K562 (cell line): ENCODE measurements at regions not wholly inside any gene's neighbourhood (a gene's known extent, or its start where the extent isn't known, plus 50 kb on each side); places are given as distances from the start of the nearest gene placed in this dataset.
A peak's percentile ranks its signal among the peaks of the same experiment; 100 is the strongest.

ENCODE experiments used
- ARHGAP35 ChIP-seq: fragments of 450-650 bp; IDR thresholded peaks from 2 replicates; pipeline ENCODE4 v1.6.1; 2018; ENCODE audit not compliant: partially characterized antibody
- CREB1 ChIP-seq, 2 experiments: sonication (generic) in 1 of 2; formaldehyde crosslinking in 1 of 2; IDR thresholded peaks; 2 replicates each; pipeline versions ENCODE4 v1.6.1 to v1.8.0; 2012 to 2022; ENCODE audit warnings: inconsistent platforms in 1 of 2, mild to moderate bottlenecking in 1 of 2, missing genetic modification reagents in 1 of 2, moderate library complexity in 1 of 2
- ESRRA ChIP-seq: fragments of 450-650 bp; IDR thresholded peaks from 2 replicates; pipeline ENCODE4 v1.6.1; 2014; ENCODE audit warnings: low read depth, mild to moderate bottlenecking, moderate library complexity, borderline replicate concordance
- KLF16 ChIP-seq: IDR thresholded peaks from 2 replicates; pipeline ENCODE4 v1.6.1; 2016; ENCODE audit warnings: antibody characterized with exemption
- L3MBTL2 ChIP-seq: fragments of 450-650 bp; IDR thresholded peaks from 2 replicates; pipeline ENCODE4 v1.6.1; 2016; ENCODE audit warnings: mild to moderate bottlenecking, moderate library complexity
- MED1 ChIP-seq: sonication (generic); formaldehyde crosslinking; IDR thresholded peaks from 2 replicates; pipeline ENCODE4 v1.8.1; 2023; ENCODE audit warnings: missing genetic modification reagents, borderline replicate concordance
- MYBL2 ChIP-seq, 2 experiments: fragments of 450-650 bp in 1 of 2; sonication (generic) in 1 of 2; formaldehyde crosslinking in 1 of 2; IDR thresholded peaks; 2 replicates each; pipeline versions ENCODE4 v1.6.1 to v1.8.1; 2017 to 2022; ENCODE audit warnings: borderline replicate concordance in 1 of 2, inconsistent platforms in 1 of 2, low read depth in 1 of 2, mild to moderate bottlenecking in 1 of 2, missing genetic modification reagents in 1 of 2, moderate library complexity in 1 of 2
- NCOR1 ChIP-seq: fragments of 450-650 bp; IDR thresholded peaks from 2 replicates; pipeline ENCODE4 v1.6.1; 2016; ENCODE audit warnings: mild to moderate bottlenecking, moderate library complexity
- RBFOX2 ChIP-seq: fragments of 200-400 bp; formaldehyde crosslinking; IDR thresholded peaks from 2 replicates; pipeline ENCODE4 v1.6.1; 2017; ENCODE audit warnings: low read depth, mild to moderate bottlenecking, low read length, moderate library complexity
- RBM15 ChIP-seq: fragments of 200-400 bp; formaldehyde crosslinking; IDR thresholded peaks from 2 replicates; pipeline ENCODE4 v1.6.1; 2018; ENCODE audit warnings: mild to moderate bottlenecking, low read length, moderate library complexity; ENCODE audit not compliant: insufficient read depth
- SMAD1 ChIP-seq: fragments of 150-350 bp; IDR thresholded peaks from 2 replicates; pipeline ENCODE4 v1.6.1; 2014; ENCODE audit warnings: low read length, low read depth; ENCODE audit not compliant: partially characterized antibody
- SREBF2 ChIP-seq: sonication (generic); formaldehyde crosslinking; IDR thresholded peaks from 2 replicates; pipeline ENCODE4 v1.4.0; 2020; ENCODE audit warnings: mild to moderate bottlenecking, missing genetic modification reagents
- TCFL5 ChIP-seq: fragments of 250-450 bp; sonication (Bioruptor Pico); conservative IDR thresholded peaks from 2 replicates; pipeline ENCODE4 v1.6.1; 2021; ENCODE audit warnings: mild to moderate bottlenecking, moderate library complexity, matching md5 sums
- TEAD1 ChIP-seq, 2 experiments: fragments of 450-650 bp in 1 of 2; sonication (generic) in 1 of 2; formaldehyde crosslinking; IDR thresholded peaks; 2 replicates each; pipeline versions ENCODE4 v1.4.0 to v1.8.0; 2020 to 2022; ENCODE audit warnings: mild to moderate bottlenecking in 2 of 2, missing genetic modification reagents in 1 of 2
- TOE1 ChIP-seq, 2 experiments: fragments of 450-650 bp in 1 of 2; sonication (generic) in 1 of 2; formaldehyde crosslinking in 1 of 2; IDR thresholded peaks; 2 replicates each; pipeline versions ENCODE4 v1.7.1 to v1.8.0; 2016 to 2022; ENCODE audit warnings: borderline replicate concordance in 2 of 2, mild to moderate bottlenecking in 2 of 2, antibody characterized with exemption in 1 of 2, inconsistent platforms in 1 of 2, low read depth in 1 of 2, missing genetic modification reagents in 1 of 2, moderate library complexity in 1 of 2
- ZFP30 ChIP-seq: fragments of 250-450 bp; sonication (Bioruptor Pico); IDR thresholded peaks from 2 replicates; pipeline ENCODE4 v1.8.0; 2022; ENCODE audit warnings: moderate library complexity, mild to moderate bottlenecking, inconsistent platforms, borderline replicate concordance
- ZNF124 ChIP-seq: sonication (generic); formaldehyde crosslinking; IDR thresholded peaks from 2 replicates; pipeline ENCODE4 v1.8.1; 2022; ENCODE audit warnings: missing genetic modification reagents
- ZNF133 ChIP-seq: fragments of 250-450 bp; sonication (Bioruptor Pico); IDR thresholded peaks from 2 replicates; pipeline ENCODE4 v1.4.0; 2020; ENCODE audit warnings: mild to moderate bottlenecking
- ZNF212 ChIP-seq: fragments of 450-650 bp; formaldehyde crosslinking; IDR thresholded peaks from 2 replicates; pipeline ENCODE4 v1.4.0; 2020; ENCODE audit warnings: mild to moderate bottlenecking
- ZNF23 ChIP-seq: fragments of 250-450 bp; sonication (Bioruptor Pico); IDR thresholded peaks from 2 replicates; pipeline ENCODE4 v1.4.0; 2020; ENCODE audit warnings: mild to moderate bottlenecking
- ZNF232 ChIP-seq: sonication (generic); formaldehyde crosslinking; IDR thresholded peaks from 2 replicates; pipeline ENCODE4 v1.8.0; 2022; ENCODE audit warnings: mild to moderate bottlenecking, missing genetic modification reagents
- ZNF707 ChIP-seq: fragments of 250-450 bp; sonication (Bioruptor Pico); conservative IDR thresholded peaks from 2 replicates; pipeline ENCODE4 v1.8.0; 2022; ENCODE audit warnings: inconsistent platforms, mild to moderate bottlenecking, moderate library complexity
- TF ChIP-seq, protein P1 (sequence below): fragments of 450-650 bp; formaldehyde crosslinking; IDR thresholded peaks from 2 replicates; pipeline ENCODE4 v1.4.0; 2020; ENCODE audit warnings: mild to moderate bottlenecking, moderate library complexity
- TF ChIP-seq, protein P2 (sequence below): fragments of 250-450 bp; sonication (Bioruptor Pico); IDR thresholded peaks from 2 replicates; pipeline ENCODE4 v1.5.0; 2021; ENCODE audit warnings: mild to moderate bottlenecking, moderate library complexity

DNA sequence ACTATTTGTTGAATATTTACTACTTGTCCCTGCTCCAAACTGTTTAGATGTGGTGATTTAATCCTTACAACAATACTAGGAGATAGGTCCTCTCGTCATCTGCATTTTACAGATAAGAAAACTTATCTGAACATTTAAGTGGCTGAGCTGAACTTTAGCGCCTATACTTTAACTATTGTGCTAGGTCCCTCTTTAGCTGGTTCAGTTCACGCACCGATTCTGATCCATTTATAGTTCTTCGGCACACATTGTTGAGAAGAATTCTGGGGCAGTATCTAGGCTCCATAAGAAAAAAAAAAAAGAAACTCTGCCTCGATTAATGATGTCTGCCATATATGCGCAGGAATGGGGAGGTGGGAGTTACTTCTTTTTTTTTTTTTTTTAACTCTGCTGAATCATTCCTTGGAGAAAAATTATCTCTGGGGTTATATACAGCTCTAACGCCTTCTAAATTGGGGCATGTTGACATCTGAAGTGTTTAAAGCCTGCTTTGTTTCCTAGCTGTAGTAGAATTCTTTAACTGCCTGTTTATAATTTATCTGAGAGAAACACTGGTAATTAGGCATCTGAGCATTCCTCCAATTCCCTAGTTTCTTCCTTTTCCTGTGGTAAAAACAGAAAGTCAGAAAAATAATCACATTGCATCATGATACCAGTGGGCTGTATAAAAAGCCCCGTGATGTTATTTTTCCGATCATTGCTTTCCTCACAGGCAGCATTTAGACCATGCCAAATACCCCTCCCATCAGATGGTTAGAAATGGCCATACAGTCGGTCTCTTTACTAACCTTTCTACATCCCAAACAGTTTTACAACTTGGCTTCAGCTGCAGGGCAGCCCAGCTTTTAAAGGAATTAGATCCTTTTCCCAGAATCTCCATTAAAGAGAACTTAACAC is 98.5 kb upstream of the KDM7A start (continued):
- TF ChIP-seq TEAD1 (CRISPR knock-in tag; IDR thresholded peaks at IDR 0.05), result peak in 1 of 2 experiments; percentile 43; a peak in 1 of 4 replicates
- TF ChIP-seq ZNF212, result no peak
- TF ChIP-seq ESRRA, result peak; percentile 33; the same call in 1 of the 2 replicates
- TF ChIP-seq CREB1 (IDR thresholded peaks at IDR 0.05), result no peak
- no peak for TF ChIP-seq CREB1 (CRISPR knock-in tag; IDR thresholded peaks at IDR 0.05)
- no peak for TF ChIP-seq ZNF133
- no peak for TF ChIP-seq MED1 (CRISPR knock-in tag)
- no peak for TF ChIP-seq RBM15
- no peak for TF ChIP-seq TOE1 (IDR thresholded peaks at IDR 0.05; ENCODE audit: borderline replicate concordance)
- TF ChIP-seq TOE1 (CRISPR knock-in tag; IDR thresholded peaks at IDR 0.05; ENCODE audit: borderline replicate concordance, low read depth), result no peak
- TF ChIP-seq ZNF232 (CRISPR knock-in tag), result no peak
- TF ChIP-seq KLF16, result peak; percentile 56; the same call in 1 of the 2 replicates
- TF ChIP-seq SREBF2 (CRISPR knock-in tag), result no peak
- TF ChIP-seq ZNF23 (CRISPR knock-in tag), result no peak
- no peak for TF ChIP-seq TCFL5 (CRISPR knock-in tag)
- peak; percentile 67 for TF ChIP-seq L3MBTL2
- no peak for TF ChIP-seq ARHGAP35
- TF ChIP-seq ZNF124 (CRISPR knock-in tag), result no peak
- no peak for TF ChIP-seq RBFOX2
- TF ChIP-seq NCOR1, result peak; percentile 77
- TF ChIP-seq, protein P1, sequence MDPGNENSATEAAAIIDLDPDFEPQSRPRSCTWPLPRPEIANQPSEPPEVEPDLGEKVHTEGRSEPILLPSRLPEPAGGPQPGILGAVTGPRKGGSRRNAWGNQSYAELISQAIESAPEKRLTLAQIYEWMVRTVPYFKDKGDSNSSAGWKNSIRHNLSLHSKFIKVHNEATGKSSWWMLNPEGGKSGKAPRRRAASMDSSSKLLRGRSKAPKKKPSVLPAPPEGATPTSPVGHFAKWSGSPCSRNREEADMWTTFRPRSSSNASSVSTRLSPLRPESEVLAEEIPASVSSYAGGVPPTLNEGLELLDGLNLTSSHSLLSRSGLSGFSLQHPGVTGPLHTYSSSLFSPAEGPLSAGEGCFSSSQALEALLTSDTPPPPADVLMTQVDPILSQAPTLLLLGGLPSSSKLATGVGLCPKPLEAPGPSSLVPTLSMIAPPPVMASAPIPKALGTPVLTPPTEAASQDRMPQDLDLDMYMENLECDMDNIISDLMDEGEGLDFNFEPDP, result no peak
- TF ChIP-seq ZFP30, result no peak
- TF ChIP-seq SMAD1, result no peak
- TF ChIP-seq, protein P2, sequence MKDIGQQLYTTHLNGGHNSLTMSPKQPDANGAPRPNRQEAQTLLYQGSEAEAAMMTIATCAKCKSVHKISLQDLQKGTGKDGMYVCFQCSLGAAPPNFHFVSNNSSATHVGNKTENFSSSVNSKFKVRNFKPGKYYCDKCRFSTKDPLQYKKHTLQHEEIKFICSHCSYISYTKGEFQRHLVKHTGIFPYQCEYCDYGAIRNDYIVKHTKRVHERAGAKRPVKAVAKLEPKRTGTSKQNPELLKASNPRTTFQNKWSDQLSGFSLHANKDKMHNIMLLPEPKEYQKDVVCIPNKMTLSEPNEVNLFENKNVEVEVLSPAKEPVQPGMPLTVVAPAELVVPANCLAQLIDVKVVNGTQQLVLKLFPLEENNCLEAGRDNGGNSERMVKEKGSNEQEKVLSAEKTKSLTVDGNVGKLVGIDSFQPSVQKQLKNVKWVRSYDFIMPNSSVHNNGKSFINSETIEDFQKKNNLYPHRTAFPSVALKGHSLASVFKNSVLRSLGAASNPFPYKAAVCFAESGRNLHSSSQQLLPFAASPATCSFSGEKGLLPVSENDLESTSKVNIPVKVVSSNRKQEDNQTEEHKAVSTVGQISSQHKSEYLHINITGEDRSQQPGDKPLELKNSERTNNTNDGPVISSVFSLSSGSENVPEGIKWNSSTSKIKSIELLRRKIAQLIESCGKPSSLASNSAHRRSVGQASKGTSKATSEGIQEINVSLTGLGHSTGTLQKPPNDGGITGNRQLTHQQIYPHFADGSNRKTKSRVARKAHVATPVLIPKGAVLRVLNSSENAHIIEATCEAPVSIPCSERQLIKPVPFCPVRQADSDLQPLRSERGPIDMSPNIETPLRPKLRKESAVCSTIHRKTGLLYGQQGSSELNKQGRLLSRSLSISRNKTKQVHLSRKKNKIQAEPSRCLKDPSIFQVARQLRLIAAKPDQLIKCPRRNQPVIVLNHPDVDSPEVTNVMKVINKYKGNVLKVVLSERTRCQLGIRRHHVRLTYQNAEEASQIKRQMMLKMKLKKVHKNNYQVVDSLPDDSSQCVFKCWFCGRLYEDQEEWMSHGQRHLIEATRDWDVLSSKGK, result no peak
- no peak for TF ChIP-seq MYBL2 (IDR thresholded peaks at IDR 0.05; ENCODE audit: low read depth)
- no peak for TF ChIP-seq MYBL2 (CRISPR knock-in tag; IDR thresholded peaks at IDR 0.05; ENCODE audit: borderline replicate concordance)
- no peak for TF ChIP-seq ZNF707 (CRISPR knock-in tag)
